Loucy (cell line): ENCODE measurements at regions not wholly inside any gene's neighbourhood (a gene's known extent, or its start where the extent isn't known, plus 50 kb on each side); places are given as distances from the start of the nearest gene placed in this dataset.

Experiments
- H2AFZ ChIP-seq: fragments of 200-600 bp; sonication (generic); 2 replicates; pipeline ENCODE4 v1.6.0; 2016; ENCODE audit warnings: antibody characterized with exemption, mild to moderate bottlenecking, low read length, moderate library complexity
- H3F3A ChIP-seq: fragments of 200-600 bp; 2 replicates; pipeline ENCODE4 v1.6.0; 2016; ENCODE audit warnings: antibody characterized with exemption, low read depth, mild to moderate bottlenecking
- H3K27me3 ChIP-seq: fragments of 200-600 bp; sonication (generic); 2 replicates; pipeline ENCODE4 v1.6.1; 2014; ENCODE audit warnings: low read length, mild to moderate bottlenecking; ENCODE audit not compliant: insufficient read depth, poor library complexity, severe bottlenecking
- H3K36me3 ChIP-seq: fragments of 200-600 bp; sonication (generic); 2 replicates; pipeline ENCODE4 v1.6.1; 2016; ENCODE audit warnings: low read length; ENCODE audit not compliant: insufficient read depth
- H3K4me1 ChIP-seq: fragments of 200-600 bp; sonication (generic); 2 replicates; pipeline ENCODE4 v1.5.1; 2014; ENCODE audit warnings: low read length, mild to moderate bottlenecking; ENCODE audit not compliant: insufficient read depth, poor library complexity, severe bottlenecking
- H3K4me2 ChIP-seq: fragments of 200-600 bp; sonication (generic); 2 replicates; pipeline ENCODE4 v1.6.0; 2014; ENCODE audit warnings: antibody characterized with exemption, low read length, low read depth, mild to moderate bottlenecking; ENCODE audit not compliant: poor library complexity, severe bottlenecking
- H3K4me3 ChIP-seq: fragments of 200-600 bp; sonication (generic); 2 replicates; pipeline ENCODE4 v1.5.1; 2014; ENCODE audit warnings: low read length, mild to moderate bottlenecking, mixed read lengths; ENCODE audit not compliant: poor library complexity, severe bottlenecking
- H3K79me2 ChIP-seq: fragments of 200-600 bp; sonication (generic); 2 replicates; pipeline ENCODE4 v1.6.1; 2014; ENCODE audit warnings: low read length; ENCODE audit not compliant: insufficient read depth
- H3K9ac ChIP-seq: fragments of 200-600 bp; sonication (generic); 2 replicates; pipeline ENCODE4 v1.6.0; 2014; ENCODE audit warnings: mild to moderate bottlenecking, low read depth, low read length, moderate library complexity; ENCODE audit not compliant: poor library complexity, severe bottlenecking
- H3K9me2 ChIP-seq: fragments of 200-600 bp; sonication (generic); replicated peaks from 2 replicates; pipeline ENCODE4 v1.6.1; 2016; ENCODE audit warnings: low read depth, low read length, mixed read lengths
- H3K9me3 ChIP-seq: fragments of 200-600 bp; sonication (generic); 2 replicates; pipeline ENCODE4 v1.6.1; 2014; ENCODE audit warnings: mild to moderate bottlenecking, antibody characterized with exemption, low read length, low read depth; ENCODE audit not compliant: insufficient read depth
- H4K20me1 ChIP-seq: fragments of 200-600 bp; sonication (generic); 2 replicates; pipeline ENCODE4 v1.6.0; 2014; ENCODE audit warnings: antibody characterized with exemption, low read length, mild to moderate bottlenecking; ENCODE audit not compliant: insufficient read depth, poor library complexity, severe bottlenecking
- EZH2phosphoT487 ChIP-seq: fragments of 200-600 bp; IDR thresholded peaks from 2 replicates; pipeline ENCODE4 v1.6.1; 2018; ENCODE audit warnings: antibody characterized with exemption, mild to moderate bottlenecking, moderate library complexity, borderline replicate concordance
- TF ChIP-seq, protein P1 (sequence below): fragments of 200-600 bp; sonication (generic); conservative IDR thresholded peaks from 2 replicates; pipeline ENCODE4 v1.5.1; 2014; ENCODE audit warnings: mild to moderate bottlenecking, antibody characterized with exemption, low read length

DNA sequence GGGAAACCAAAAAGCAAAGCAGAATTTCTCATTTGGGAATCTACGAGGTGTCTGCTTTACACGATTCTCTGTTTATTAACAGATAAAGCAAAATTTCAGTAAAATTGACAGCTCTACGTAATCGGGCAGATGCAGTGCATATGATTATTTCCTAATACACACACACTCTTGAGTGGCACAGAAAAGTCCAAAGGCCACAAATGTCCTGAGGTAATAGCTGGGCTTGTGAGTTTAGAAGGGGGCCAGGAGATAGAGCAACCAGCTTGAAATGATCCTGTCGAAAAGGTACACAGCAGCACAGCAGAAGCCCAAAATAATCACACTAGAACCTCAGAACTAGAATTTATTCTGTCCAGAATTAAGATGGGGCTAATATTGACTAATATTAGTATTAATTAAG is 236.0 kb downstream of the FAT4 start:
- Histone ChIP-seq H3K9me3 (no peaks in the 10 kb centered on the region), H3K4me2 (no peak overlapping the region), H3K27me3 (no peaks in the 10 kb centered on the region), H3K79me2 (no peaks in the 10 kb centered on the region), H3K9ac (no peak overlapping the region), H3K9me2 (no peaks in the 10 kb centered on the region), H3K36me3 (no peaks in the 10 kb centered on the region), H3K4me3 (no peak overlapping the region), H2AFZ (no peak overlapping the region), H3F3A (no peaks in the 10 kb centered on the region), H3K4me1 (no peaks in the 10 kb centered on the region), H4K20me1 (no peaks in the 10 kb centered on the region)
- TF ChIP-seq EZH2phosphoT487 = no peak
- TF ChIP-seq, protein P1, sequence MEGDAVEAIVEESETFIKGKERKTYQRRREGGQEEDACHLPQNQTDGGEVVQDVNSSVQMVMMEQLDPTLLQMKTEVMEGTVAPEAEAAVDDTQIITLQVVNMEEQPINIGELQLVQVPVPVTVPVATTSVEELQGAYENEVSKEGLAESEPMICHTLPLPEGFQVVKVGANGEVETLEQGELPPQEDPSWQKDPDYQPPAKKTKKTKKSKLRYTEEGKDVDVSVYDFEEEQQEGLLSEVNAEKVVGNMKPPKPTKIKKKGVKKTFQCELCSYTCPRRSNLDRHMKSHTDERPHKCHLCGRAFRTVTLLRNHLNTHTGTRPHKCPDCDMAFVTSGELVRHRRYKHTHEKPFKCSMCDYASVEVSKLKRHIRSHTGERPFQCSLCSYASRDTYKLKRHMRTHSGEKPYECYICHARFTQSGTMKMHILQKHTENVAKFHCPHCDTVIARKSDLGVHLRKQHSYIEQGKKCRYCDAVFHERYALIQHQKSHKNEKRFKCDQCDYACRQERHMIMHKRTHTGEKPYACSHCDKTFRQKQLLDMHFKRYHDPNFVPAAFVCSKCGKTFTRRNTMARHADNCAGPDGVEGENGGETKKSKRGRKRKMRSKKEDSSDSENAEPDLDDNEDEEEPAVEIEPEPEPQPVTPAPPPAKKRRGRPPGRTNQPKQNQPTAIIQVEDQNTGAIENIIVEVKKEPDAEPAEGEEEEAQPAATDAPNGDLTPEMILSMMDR = no peak

DNA sequence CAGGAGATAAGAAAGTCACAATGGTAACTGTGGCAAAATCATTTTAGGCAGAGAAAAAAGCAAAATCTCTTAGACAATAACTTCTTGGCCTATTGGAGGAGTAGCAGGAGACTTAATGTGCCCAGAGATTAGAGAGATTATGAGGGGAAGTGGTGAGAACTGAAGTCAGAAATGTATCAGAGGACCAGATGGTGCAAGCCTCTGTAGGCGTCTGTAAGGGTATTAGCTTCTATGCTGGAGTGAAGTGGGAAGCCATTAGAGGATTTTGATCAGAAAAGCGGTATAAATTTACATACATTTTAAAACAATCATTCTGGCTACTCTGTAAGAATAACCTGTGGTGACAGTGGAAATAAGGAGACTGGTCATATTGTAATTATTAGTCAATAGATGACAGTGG is 236.7 kb downstream of the FAT4 start:
- TF ChIP-seq, protein P1 = no peak
- TF ChIP-seq EZH2phosphoT487 = no peak
- no peaks in the 10 kb centered on the region for H3K9me2 ChIP-seq
- no peak overlapping the region for H3K9ac ChIP-seq

DNA sequence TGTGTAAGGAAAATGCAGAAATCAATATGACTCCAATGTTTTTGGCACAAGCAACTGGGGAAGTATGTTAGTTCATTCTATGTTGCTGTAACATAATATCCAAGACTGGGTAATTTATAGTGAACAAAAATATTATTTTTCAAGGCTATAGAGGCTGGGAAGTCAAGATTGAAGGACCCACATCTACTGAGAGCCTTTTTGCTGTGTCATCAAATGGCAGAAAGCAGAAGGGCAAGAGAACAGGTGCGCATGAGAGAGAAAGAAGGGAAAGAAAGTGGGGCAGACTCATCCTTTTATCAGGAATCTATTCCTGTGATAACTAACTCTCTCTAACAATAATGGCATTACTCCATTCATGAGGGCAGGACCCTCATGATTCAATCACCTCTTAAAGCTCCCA is 237.2 kb downstream of the FAT4 start:
- Histone ChIP-seq H3K9ac (no peak overlapping the region), H3F3A (no peaks in the 10 kb centered on the region), H3K27me3 (no peaks in the 10 kb centered on the region), H3K4me3 (no peak overlapping the region), H3K9me3 (no peaks in the 10 kb centered on the region), H3K79me2 (no peaks in the 10 kb centered on the region), H3K4me1 (no peaks in the 10 kb centered on the region), H3K4me2 (no peak overlapping the region), H3K36me3 (no peaks in the 10 kb centered on the region), H3K9me2 (no peaks in the 10 kb centered on the region), H4K20me1 (no peaks in the 10 kb centered on the region), H2AFZ (no peak overlapping the region)
- TF ChIP-seq, protein P1 = no peak
- no peak for TF ChIP-seq EZH2phosphoT487

More for the DNA sequence above, 236.7 kb downstream of the FAT4 start:
- Histone ChIP-seq H3K4me2 (no peak overlapping the region), H3K27me3 (no peaks in the 10 kb centered on the region), H3F3A (no peaks in the 10 kb centered on the region), H3K36me3 (no peaks in the 10 kb centered on the region), H2AFZ (no peak overlapping the region), H4K20me1 (no peaks in the 10 kb centered on the region), H3K9me3 (no peaks in the 10 kb centered on the region), H3K79me2 (no peaks in the 10 kb centered on the region), H3K4me3 (no peak overlapping the region), H3K4me1 (no peaks in the 10 kb centered on the region)
